ENCODE measurements at regions not wholly inside any gene's neighbourhood (a gene's known extent, or its start where the extent isn't known, plus 50 kb on each side); places are given as distances from the start of the nearest gene placed in this dataset.

GRCh38 chr13:89270736-89271135 lies 1599.6 kb downstream of the SLITRK5 start:
- ATAC-seq (peak; percentile 41; the same call in 1 of the 2 replicates), DNase-seq (ENCODE audit: low spot score) (no peak)
- POLR2A ChIA-PET = no interaction called here
- H3K4me3 Mint-ChIP-seq = no peak overlapping the region
- H3K4me1 Mint-ChIP-seq = no peaks in the 10 kb centered on the region
- TF ChIP-seq ZNF425 (CRISPR knock-in tag; conservative IDR thresholded peaks at IDR 0.05) (no peak), FOXP1 (CRISPR knock-in tag; IDR thresholded peaks at IDR 0.05; ENCODE audit: borderline replicate concordance) (no peak), ETV6 (CRISPR knock-in tag; IDR thresholded peaks at IDR 0.05) (no peak), EMX1 (CRISPR knock-in tag; IDR thresholded peaks at IDR 0.05) (no peak), ZNF219 (CRISPR knock-in tag; IDR thresholded peaks at IDR 0.05; ENCODE audit: borderline replicate concordance) (no peak), FOXK1 (CRISPR knock-in tag; IDR thresholded peaks at IDR 0.05) (no peak), ZNF532 (CRISPR knock-in tag; IDR thresholded peaks at IDR 0.05; ENCODE audit: borderline replicate concordance) (no peak), FOXP4 (CRISPR knock-in tag; IDR thresholded peaks at IDR 0.05) (no peak), ZBTB43 (CRISPR knock-in tag; IDR thresholded peaks at IDR 0.05) (no peak), NR2C2 (CRISPR knock-in tag; IDR thresholded peaks at IDR 0.05) (no peak), ZNF512 (CRISPR knock-in tag; IDR thresholded peaks at IDR 0.05; ENCODE audit: borderline replicate concordance) (no peak), ZNF396 (CRISPR knock-in tag; IDR thresholded peaks at IDR 0.05; ENCODE audit: borderline replicate concordance) (no peak), ZNF416 (CRISPR knock-in tag; IDR thresholded peaks at IDR 0.05) (no peak), KAT7 (CRISPR knock-in tag; IDR thresholded peaks at IDR 0.05; ENCODE audit: borderline replicate concordance) (no peak), CBFB (CRISPR knock-in tag; IDR thresholded peaks at IDR 0.05; ENCODE audit: low read depth) (no peak), ZSCAN18 (CRISPR knock-in tag; IDR thresholded peaks at IDR 0.05) (no peak)
- H3K27ac Mint-ChIP-seq = peak overlapping the region; percentile 48; the same call in 1 of the 2 replicates
- CTCF ChIA-PET = no interaction called here
- H3K9me3 Mint-ChIP-seq = no peaks in the 10 kb centered on the region
- H3K36me3 Mint-ChIP-seq = no peaks in the 10 kb centered on the region
- no peaks in the 10 kb centered on the region; the same call in 1 of the 2 replicates for H3K27me3 Mint-ChIP-seq (ENCODE audit: low read depth)
